D721Med (cell line): ENCODE measurements at regions not wholly inside any gene's neighbourhood (a gene's known extent, or its start where the extent isn't known, plus 50 kb on each side); places are given as distances from the start of the nearest gene placed in this dataset.
"Not testable (repeated sequence)": the region's sequence is repeated elsewhere in the genome, so short reads cannot be mapped to it uniquely, and the experiment has no call there.

Experiments
- DNase-seq: peaks from one replicate; pipeline ENCODE4 v3.0.0; 2011; ENCODE audit warnings: low spot score; ENCODE audit not compliant: insufficient read length
- FAIRE-seq: peaks from 2 replicates; lab custom pipeline; 2011; peaks lifted over from hg19 to GRCh38; lab: Jason Lieb, UNC
- TF ChIP-seq, protein P1 (sequence below): IDR thresholded peaks from 2 replicates; pipeline ENCODE4 v1.5.1; 2012; ENCODE audit warnings: mild to moderate bottlenecking, control low read depth; ENCODE audit not compliant: insufficient read depth; ENCODE audit errors: missing control alignments

DNA sequence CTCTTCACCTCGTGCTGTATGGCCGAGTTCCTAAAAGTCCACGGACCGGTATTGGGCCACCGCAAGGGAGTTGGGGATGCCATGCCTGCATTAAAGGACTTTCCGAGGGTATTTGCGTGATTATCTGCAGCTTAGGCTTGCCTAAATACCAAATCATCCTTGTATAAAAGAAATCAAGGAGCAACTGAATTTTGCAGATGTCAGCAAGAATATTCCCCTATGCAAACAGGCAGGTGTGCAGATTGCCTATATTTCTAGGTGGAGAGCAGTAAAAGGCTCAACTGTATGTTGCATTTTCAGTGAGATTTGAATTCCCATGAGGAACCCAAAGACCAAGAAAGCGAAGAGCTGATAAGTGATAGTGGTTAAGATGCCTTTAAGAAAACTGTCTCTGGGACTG, 452.3 kb downstream of the CDH11 start:
- FAIRE-seq (no peak), DNase-seq (no peak)
- TF ChIP-seq, protein P1, sequence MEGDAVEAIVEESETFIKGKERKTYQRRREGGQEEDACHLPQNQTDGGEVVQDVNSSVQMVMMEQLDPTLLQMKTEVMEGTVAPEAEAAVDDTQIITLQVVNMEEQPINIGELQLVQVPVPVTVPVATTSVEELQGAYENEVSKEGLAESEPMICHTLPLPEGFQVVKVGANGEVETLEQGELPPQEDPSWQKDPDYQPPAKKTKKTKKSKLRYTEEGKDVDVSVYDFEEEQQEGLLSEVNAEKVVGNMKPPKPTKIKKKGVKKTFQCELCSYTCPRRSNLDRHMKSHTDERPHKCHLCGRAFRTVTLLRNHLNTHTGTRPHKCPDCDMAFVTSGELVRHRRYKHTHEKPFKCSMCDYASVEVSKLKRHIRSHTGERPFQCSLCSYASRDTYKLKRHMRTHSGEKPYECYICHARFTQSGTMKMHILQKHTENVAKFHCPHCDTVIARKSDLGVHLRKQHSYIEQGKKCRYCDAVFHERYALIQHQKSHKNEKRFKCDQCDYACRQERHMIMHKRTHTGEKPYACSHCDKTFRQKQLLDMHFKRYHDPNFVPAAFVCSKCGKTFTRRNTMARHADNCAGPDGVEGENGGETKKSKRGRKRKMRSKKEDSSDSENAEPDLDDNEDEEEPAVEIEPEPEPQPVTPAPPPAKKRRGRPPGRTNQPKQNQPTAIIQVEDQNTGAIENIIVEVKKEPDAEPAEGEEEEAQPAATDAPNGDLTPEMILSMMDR, result no peak

- FAIRE-seq (no peak), DNase-seq (no peak)
- TF ChIP-seq, protein P1, result no peak
Measured at GRCh38 chr16:64667334-64667877, 454.5 kb downstream of the CDH11 start.

- DNase-seq, FAIRE-seq: not testable (repeated sequence)
Measured at GRCh38 chr16:64662312-64662711, 459.6 kb downstream of the CDH11 start.

DNA sequence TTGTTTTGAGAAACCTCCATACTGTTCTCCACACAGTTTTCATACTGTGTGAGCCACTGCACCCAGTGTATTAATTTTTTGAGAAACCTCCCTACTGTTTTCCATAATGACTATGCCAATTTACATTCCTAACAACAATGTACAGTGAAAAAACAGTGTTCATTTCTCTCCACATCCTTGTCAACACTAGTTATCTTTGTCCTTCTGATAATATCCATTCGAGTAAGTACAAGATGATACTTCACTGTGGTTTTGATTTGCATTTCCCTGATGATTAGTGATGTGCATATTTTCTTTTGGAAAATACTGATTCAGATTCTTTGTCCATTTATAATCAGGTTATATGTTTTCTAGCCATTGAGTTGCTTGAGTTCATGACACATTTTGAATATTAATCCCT, 462.0 kb downstream of the CDH11 start:
- TF ChIP-seq, protein P1, result no peak
- DNase-seq (no peak), FAIRE-seq (no peak)

DNA sequence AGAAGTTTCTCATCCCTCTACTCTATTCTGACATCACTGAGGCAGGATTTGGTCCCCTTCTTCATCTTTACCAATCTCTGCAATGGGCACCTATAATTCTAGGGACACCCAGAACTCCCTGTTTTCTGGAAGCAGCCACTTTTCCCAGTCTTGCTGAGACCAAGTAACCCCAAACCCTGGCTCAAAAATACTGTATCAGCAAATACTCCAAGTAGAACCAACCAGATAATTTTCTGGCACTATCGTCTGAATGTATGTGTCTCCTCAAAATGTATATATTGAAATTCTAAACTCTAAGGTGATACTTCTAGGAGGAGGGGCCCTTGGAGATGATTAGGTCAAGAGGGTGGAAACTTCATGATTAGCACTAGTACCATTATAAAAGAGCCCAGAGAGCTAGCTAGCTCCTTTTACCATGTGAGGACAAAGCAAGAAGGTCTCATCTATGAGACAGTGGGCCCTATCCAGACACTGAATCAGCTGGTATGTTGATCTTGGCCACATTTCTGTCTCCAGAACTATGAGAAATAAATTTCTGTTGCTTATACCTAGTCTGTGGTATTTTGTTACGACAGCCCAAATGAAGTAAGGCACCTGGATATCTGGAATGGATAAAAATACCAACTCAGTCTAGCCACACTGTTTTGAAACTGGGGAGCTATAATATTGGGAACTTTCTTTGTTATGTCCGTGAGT, 464.4 kb downstream of the CDH11 start:
- FAIRE-seq (no peak), DNase-seq (no peak)
- TF ChIP-seq, protein P1, result no peak

GRCh38 chr16:64656471-64656870, 465.4 kb downstream of the CDH11 start:
- no peak for DNase-seq
- no peak for FAIRE-seq
- TF ChIP-seq, protein P1, result no peak

GRCh38 chr16:64654178-64654577, 467.7 kb downstream of the CDH11 start:
- FAIRE-seq (no peak), DNase-seq (no peak)
- TF ChIP-seq, protein P1, result no peak
